ENCODE measurements at regions not wholly inside any gene's neighbourhood (a gene's known extent, or its start where the extent isn't known, plus 50 kb on each side); places are given as distances from the start of the nearest gene placed in this dataset.

GRCh38 chr5:7955476-7955875 is 86.5 kb downstream of the MTRR start:
- no peak for DNase-seq

GRCh38 chr5:7957329-7957728 is 88.4 kb downstream of the MTRR start:
- no peak for DNase-seq

GRCh38 chr5:7960142-7960541 is 91.2 kb downstream of the MTRR start:
- DNase-seq, result no peak

GRCh38 chr5:7961540-7961939 is 92.6 kb downstream of the MTRR start:
- DNase-seq, result no peak

GRCh38 chr5:7970816-7971215 is 101.9 kb downstream of the MTRR start:
- DNase-seq, result no peak

GRCh38 chr5:7976411-7977190 is 107.7 kb downstream of the MTRR start:
- no peak for DNase-seq

- no peak for DNase-seq
These were observed 109.2 kb downstream of the MTRR start for GRCh38 chr5:7978114-7978513.

GRCh38 chr5:7978991-7979390 is 110.0 kb downstream of the MTRR start:
- DNase-seq, result no peak

- DNase-seq, result no peak
These were observed 111.9 kb downstream of the MTRR start for GRCh38 chr5:7980881-7981280.

GRCh38 chr5:7983433-7983832 is 114.5 kb downstream of the MTRR start:
- no peak for DNase-seq

GRCh38 chr5:7991125-7991821 is 122.3 kb downstream of the MTRR start:
- no peak for DNase-seq

GRCh38 chr5:7995688-7996294 is 126.8 kb downstream of the MTRR start:
- no peak for DNase-seq

GRCh38 chr5:8005416-8005815 is 136.5 kb downstream of the MTRR start:
- DNase-seq, result no peak

- DNase-seq, result no peak
These were observed 143.4 kb downstream of the MTRR start for GRCh38 chr5:8012131-8012977.

GRCh38 chr5:8013948-8014710 is 145.2 kb downstream of the MTRR start:
- DNase-seq, result no peak

- no peak for DNase-seq
These were observed 150.8 kb downstream of the MTRR start for GRCh38 chr5:8019719-8020218.

- no peak for DNase-seq
These were observed 152.0 kb downstream of the MTRR start for GRCh38 chr5:8020861-8021514.

GRCh38 chr5:8028243-8028642 is 159.3 kb downstream of the MTRR start:
- no peak for DNase-seq

- DNase-seq, result no peak
These were observed 164.3 kb downstream of the MTRR start for GRCh38 chr5:8033261-8033660.

GRCh38 chr5:8034852-8035251 is 165.9 kb downstream of the MTRR start:
- no peak for DNase-seq

- DNase-seq, result no peak
These were observed 180.0 kb downstream of the MTRR start for GRCh38 chr5:8048920-8049319.

Measured in stimulated activated CD4-positive, alpha-beta T cell treated with anti-CD3 and anti-CD28 coated beads, Interleukin-15, amount 100 ng/mL, for 24 hours (primary cell).